ENCODE measurements at regions not wholly inside any gene's neighbourhood (a gene's known extent, or its start where the extent isn't known, plus 50 kb on each side); places are given as distances from the start of the nearest gene placed in this dataset.
"Not testable (repeated sequence)": the region's sequence is repeated elsewhere in the genome, so short reads cannot be mapped to it uniquely, and the experiment has no call there.

- no peak for DNase-seq
Observed at GRCh38 chr5:120152931-120153330, 311.2 kb upstream of the PRR16 start.

- DNase-seq: no peak
Observed at GRCh38 chr5:120153551-120153950, 310.5 kb upstream of the PRR16 start.

GRCh38 chr5:120155873-120156272, 308.2 kb upstream of the PRR16 start:
- no peak for DNase-seq

- peak; percentile 16 for DNase-seq
Observed at GRCh38 chr5:120158211-120158610, 305.9 kb upstream of the PRR16 start.

GRCh38 chr5:120159155-120159554, 304.9 kb upstream of the PRR16 start:
- no peak for DNase-seq

GRCh38 chr5:120160124-120160895, 303.8 kb upstream of the PRR16 start:
- peak; percentile 88 for DNase-seq

GRCh38 chr5:120162321-120162720, 301.8 kb upstream of the PRR16 start:
- DNase-seq: peak; percentile 63

- DNase-seq: no peak
Observed at GRCh38 chr5:120164037-120164436, 300.1 kb upstream of the PRR16 start.

- no peak for DNase-seq
Observed at GRCh38 chr5:120164986-120165385, 299.1 kb upstream of the PRR16 start.

- DNase-seq: no peak
Observed at GRCh38 chr5:120173125-120173524, 291.0 kb upstream of the PRR16 start.

GRCh38 chr5:120174089-120174488, 290.0 kb upstream of the PRR16 start:
- no peak for DNase-seq

- DNase-seq: not testable (repeated sequence)
Observed at GRCh38 chr5:120181238-120181637, 282.9 kb upstream of the PRR16 start.

GRCh38 chr5:120194650-120195049, 269.4 kb upstream of the PRR16 start:
- DNase-seq: not testable (repeated sequence)

- DNase-seq: no peak
Observed at GRCh38 chr5:120199559-120199958, 264.5 kb upstream of the PRR16 start.

- peak; percentile 6 for DNase-seq
Observed at GRCh38 chr5:120207129-120207528, 257.0 kb upstream of the PRR16 start.

GRCh38 chr5:120217001-120217400, 247.1 kb upstream of the PRR16 start:
- no peak for DNase-seq

- no peak for DNase-seq
Observed at GRCh38 chr5:120219988-120220387, 244.1 kb upstream of the PRR16 start.

GRCh38 chr5:120225524-120225923, 238.6 kb upstream of the PRR16 start:
- no peak for DNase-seq

GRCh38 chr5:120228262-120229031, 235.7 kb upstream of the PRR16 start:
- peak; percentile 19 for DNase-seq

GRCh38 chr5:120229036-120229435, 235.1 kb upstream of the PRR16 start:
- no peak for DNase-seq

GRCh38 chr5:120231563-120231962, 232.5 kb upstream of the PRR16 start:
- no peak for DNase-seq

- DNase-seq: no peak
Observed at GRCh38 chr5:120236360-120236759, 227.7 kb upstream of the PRR16 start.

- no peak for DNase-seq
Observed at GRCh38 chr5:120239086-120239485, 225.0 kb upstream of the PRR16 start.

GRCh38 chr5:120240706-120241105, 223.4 kb upstream of the PRR16 start:
- peak; percentile 51 for DNase-seq

Measured in fibroblast of skin of right biceps (primary cell).